Astrocyte (in vitro differentiated cells and primary cell): ENCODE measurements at regions not wholly inside any gene's neighbourhood (a gene's known extent, or its start where the extent isn't known, plus 50 kb on each side); places are given as distances from the start of the nearest gene placed in this dataset.

Experiments used
- EZH2 ChIP-seq: IDR thresholded peaks from 2 replicates; pipeline ENCODE4 v1.6.1; 2012; ENCODE audit warnings: mild to moderate bottlenecking, low read length, inconsistent platforms; ENCODE audit not compliant: insufficient read depth
- TF ChIP-seq, protein P1 (sequence below): IDR thresholded peaks from 2 replicates; pipeline ENCODE4 v1.5.1; 2011; ENCODE audit warnings: low read depth, mild to moderate bottlenecking, inconsistent platforms, low read length, moderate library complexity; ENCODE audit not compliant: insufficient read depth

DNA sequence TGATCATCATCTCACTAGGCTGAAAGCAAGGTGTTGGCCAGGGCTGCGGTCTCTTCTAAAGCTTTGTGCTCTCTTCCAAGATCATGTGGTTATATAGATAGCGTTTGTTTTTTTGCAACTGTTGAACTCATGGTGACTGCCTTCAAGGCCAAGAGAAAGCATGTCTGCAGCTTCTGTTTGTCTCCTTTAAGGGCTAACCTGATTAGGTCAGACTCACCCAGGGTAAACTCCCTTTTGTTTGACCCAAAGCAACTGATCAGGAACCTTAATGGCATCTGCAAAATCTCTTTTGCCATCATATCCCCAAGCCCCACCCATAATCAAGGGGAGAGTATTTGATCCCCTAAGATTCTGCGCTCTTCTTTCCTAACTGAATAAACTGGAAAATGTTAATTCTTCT, 72.2 kb upstream of the ALG13 start:
- TF ChIP-seq, protein P1, sequence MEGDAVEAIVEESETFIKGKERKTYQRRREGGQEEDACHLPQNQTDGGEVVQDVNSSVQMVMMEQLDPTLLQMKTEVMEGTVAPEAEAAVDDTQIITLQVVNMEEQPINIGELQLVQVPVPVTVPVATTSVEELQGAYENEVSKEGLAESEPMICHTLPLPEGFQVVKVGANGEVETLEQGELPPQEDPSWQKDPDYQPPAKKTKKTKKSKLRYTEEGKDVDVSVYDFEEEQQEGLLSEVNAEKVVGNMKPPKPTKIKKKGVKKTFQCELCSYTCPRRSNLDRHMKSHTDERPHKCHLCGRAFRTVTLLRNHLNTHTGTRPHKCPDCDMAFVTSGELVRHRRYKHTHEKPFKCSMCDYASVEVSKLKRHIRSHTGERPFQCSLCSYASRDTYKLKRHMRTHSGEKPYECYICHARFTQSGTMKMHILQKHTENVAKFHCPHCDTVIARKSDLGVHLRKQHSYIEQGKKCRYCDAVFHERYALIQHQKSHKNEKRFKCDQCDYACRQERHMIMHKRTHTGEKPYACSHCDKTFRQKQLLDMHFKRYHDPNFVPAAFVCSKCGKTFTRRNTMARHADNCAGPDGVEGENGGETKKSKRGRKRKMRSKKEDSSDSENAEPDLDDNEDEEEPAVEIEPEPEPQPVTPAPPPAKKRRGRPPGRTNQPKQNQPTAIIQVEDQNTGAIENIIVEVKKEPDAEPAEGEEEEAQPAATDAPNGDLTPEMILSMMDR, result no peak
- no peak for TF ChIP-seq EZH2
